ENCODE measurements at regions not wholly inside any gene's neighbourhood (a gene's known extent, or its start where the extent isn't known, plus 50 kb on each side); places are given as distances from the start of the nearest gene placed in this dataset.

- TF ChIP-seq CTCF (IDR thresholded peaks at IDR 0.05) = no peak
- no peak for TF ChIP-seq HMGXB4 (CRISPR knock-in tag; IDR thresholded peaks at IDR 0.05; ENCODE audit: borderline replicate concordance)
- no peak for TF ChIP-seq PHF8 (IDR thresholded peaks at IDR 0.05; ENCODE audit: borderline replicate concordance, low read depth)
- TF ChIP-seq SMC3 (IDR thresholded peaks at IDR 0.05) = no peak
- TF ChIP-seq MAX (IDR thresholded peaks at IDR 0.05) = no peak
- no peak for TF ChIP-seq RAD21 (conservative IDR thresholded peaks at IDR 0.05 in 1 of 2, IDR thresholded peaks at IDR 0.05 in 1 of 2)
- TF ChIP-seq, protein P1, sequence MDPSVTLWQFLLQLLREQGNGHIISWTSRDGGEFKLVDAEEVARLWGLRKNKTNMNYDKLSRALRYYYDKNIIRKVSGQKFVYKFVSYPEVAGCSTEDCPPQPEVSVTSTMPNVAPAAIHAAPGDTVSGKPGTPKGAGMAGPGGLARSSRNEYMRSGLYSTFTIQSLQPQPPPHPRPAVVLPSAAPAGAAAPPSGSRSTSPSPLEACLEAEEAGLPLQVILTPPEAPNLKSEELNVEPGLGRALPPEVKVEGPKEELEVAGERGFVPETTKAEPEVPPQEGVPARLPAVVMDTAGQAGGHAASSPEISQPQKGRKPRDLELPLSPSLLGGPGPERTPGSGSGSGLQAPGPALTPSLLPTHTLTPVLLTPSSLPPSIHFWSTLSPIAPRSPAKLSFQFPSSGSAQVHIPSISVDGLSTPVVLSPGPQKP (IDR thresholded peaks at IDR 0.05; ENCODE audit: low read depth, low read length) = no peak
- TF ChIP-seq RCOR1 (IDR thresholded peaks at IDR 0.05; ENCODE audit: low read depth, low read length) = no peak
- TF ChIP-seq CHD2 (IDR thresholded peaks at IDR 0.05; ENCODE audit: low read length, partially characterized antibody) = no peak
- TF ChIP-seq POLR2A (IDR thresholded peaks at IDR 0.05; ENCODE audit: low read length) = no peak
- TF ChIP-seq NPAS2 (CRISPR knock-in tag; IDR thresholded peaks at IDR 0.05; ENCODE audit: borderline replicate concordance) = no peak
- TF ChIP-seq CEBPB (IDR thresholded peaks at IDR 0.05) = no peak
- TF ChIP-seq MAZ (IDR thresholded peaks at IDR 0.05; ENCODE audit: borderline replicate concordance, low read depth, low read length) = no peak
- TF ChIP-seq BHLHE40 (IDR thresholded peaks at IDR 0.05; ENCODE audit: low read depth, low read length) = no peak
Observed at GRCh38 chr11:115627666-115628460, 123.6 kb upstream of the CADM1 start.
